SK-N-SH (cell line): ENCODE measurements at regions not wholly inside any gene's neighbourhood (a gene's known extent, or its start where the extent isn't known, plus 50 kb on each side); places are given as distances from the start of the nearest gene placed in this dataset.

Experiments
- CTCF ChIA-PET: fragments of 300-600, 350-600 bp; formaldehyde crosslinking; extraction: SDS; loops from one replicate; lab custom pipeline; 2021; lab: Yijun Ruan, JAX
- POLR2A ChIA-PET: fragments of 350-600 bp; sonication (Branson Sonifier 250); formaldehyde crosslinking; extraction: SDS; loops from one replicate; lab custom pipeline; 2020; ENCODE audit warnings: antibody characterized with exemption, inconsistent platforms; lab: Yijun Ruan, JAX
- DNase-seq: peaks from one replicate; pipeline ENCODE4 v3.0.0; 2012
- H2AFZ ChIP-seq: fragments of 200-600 bp; sonication (generic); 2 replicates; pipeline ENCODE4 v1.8.1; 2016; ENCODE audit warnings: antibody characterized with exemption, mild to moderate bottlenecking, low read depth
- H3F3A ChIP-seq: fragments of 200-600 bp; sonication (generic); replicated peaks from 2 replicates; pipeline ENCODE3; 2016; ENCODE audit warnings: antibody characterized with exemption, mild to moderate bottlenecking; ENCODE audit not compliant: insufficient read depth
- H3K27ac ChIP-seq, 2 experiments: fragments of 200-500 bp in 1 of 2; fragments of 200-600 bp in 1 of 2; sonication (Bioruptor generic) in 1 of 2; sonication (generic), shearing (Covaris generic) in 1 of 2; 2 replicates each; pipeline versions ENCODE4 v1.5.1 to v1.6.1; 2014 to 2016; ENCODE audit warnings: low read depth in 2 of 2, inconsistent platforms in 1 of 2, low read length in 1 of 2, mild to moderate bottlenecking in 1 of 2, mixed read lengths in 1 of 2
- H3K27me3 ChIP-seq: fragments of 200-600 bp; sonication (generic), shearing (Covaris generic); 2 replicates; pipeline ENCODE4 v1.6.1; 2016; ENCODE audit warnings: mixed run types; ENCODE audit not compliant: insufficient read depth
- H3K36me3 ChIP-seq, 2 experiments: fragments of 200-500 bp in 1 of 2; fragments of 200-600 bp in 1 of 2; sonication (Bioruptor generic) in 1 of 2; sonication (generic) in 1 of 2; replicated peaks in 1 of 2; 2 replicates each; pipeline versions ENCODE3 to v1.5.1; 2014 to 2016; ENCODE audit warnings: low read length in 1 of 2, mild to moderate bottlenecking in 1 of 2; ENCODE audit not compliant: insufficient read depth in 2 of 2, control insufficient read depth in 1 of 2
- H3K4me1 ChIP-seq, 2 experiments: fragments of 200-500 bp in 1 of 2; fragments of 200-600 bp in 1 of 2; sonication (Bioruptor generic) in 1 of 2; sonication (generic), shearing (Covaris generic) in 1 of 2; 2 replicates each; pipeline versions ENCODE4 v1.5.1 to v1.6.1; 2014 to 2016; ENCODE audit warnings: low read depth in 1 of 2, low read length in 1 of 2, mixed run types in 1 of 2; ENCODE audit not compliant: insufficient read depth in 2 of 2, control insufficient read depth in 1 of 2
- H3K4me2 ChIP-seq: fragments of 200-600 bp; sonication (generic), shearing (Covaris generic); 2 replicates; pipeline ENCODE4 v1.6.1; 2017; ENCODE audit warnings: mixed run types
- H3K4me3 ChIP-seq, 2 experiments: fragments of 200-500 bp in 1 of 2; fragments of 200-600 bp in 1 of 2; sonication (Bioruptor generic) in 1 of 2; sonication (generic), shearing (Covaris generic) in 1 of 2; 2 replicates each; pipeline versions ENCODE4 v1.5.1 to v1.8.1; 2014 to 2016; ENCODE audit warnings: low read depth in 2 of 2, inconsistent platforms in 1 of 2, low read length in 1 of 2, mild to moderate bottlenecking in 1 of 2, mixed read lengths in 1 of 2, moderate library complexity in 1 of 2
- H3K79me2 ChIP-seq: fragments of 200-600 bp; sonication (generic); 2 replicates; pipeline ENCODE4 v1.8.1; 2017; ENCODE audit warnings: mild to moderate bottlenecking; ENCODE audit not compliant: insufficient read depth
- H3K9ac ChIP-seq: fragments of 200-600 bp; sonication (generic); 2 replicates; pipeline ENCODE4 v1.6.1; 2017; ENCODE audit warnings: mixed run types
- H3K9me2 ChIP-seq: fragments of 200-600 bp; sonication (generic); 2 replicates; pipeline ENCODE4 v1.6.1; 2017; ENCODE audit warnings: mixed run types
- H3K9me3 ChIP-seq: fragments of 200-600 bp; sonication (generic); 2 replicates; pipeline ENCODE4 v1.6.1; 2017; ENCODE audit warnings: mixed run types, mild to moderate bottlenecking, moderate library complexity
- H4K20me1 ChIP-seq: fragments of 200-600 bp; sonication (generic); 2 replicates; pipeline ENCODE4 v1.6.1; 2017; ENCODE audit warnings: mild to moderate bottlenecking, mixed run types; ENCODE audit not compliant: insufficient read depth
- CHD2 ChIP-seq: fragments of 150-350 bp; IDR thresholded peaks from 2 replicates; pipeline ENCODE4 v1.6.1; 2018; ENCODE audit warnings: low read length; ENCODE audit not compliant: partially characterized antibody
- EP300 ChIP-seq, 2 experiments: IDR thresholded peaks; 2 replicates each; pipeline versions ENCODE4 v1.4.0 to v1.6.1; 2012; ENCODE audit warnings: borderline replicate concordance in 1 of 2, low read depth in 1 of 2, low read length in 1 of 2
- FOSL2 ChIP-seq: IDR thresholded peaks from 2 replicates; pipeline ENCODE4 v1.4.0; 2012; ENCODE audit warnings: low read depth, mild to moderate bottlenecking, moderate library complexity, borderline replicate concordance
- JUND ChIP-seq: IDR thresholded peaks from 2 replicates; pipeline ENCODE4 v1.4.0; 2012
- MAX ChIP-seq: IDR thresholded peaks from 2 replicates; pipeline ENCODE4 v1.4.0; 2012; ENCODE audit warnings: low read depth
- MXI1 ChIP-seq: IDR thresholded peaks from 2 replicates; pipeline ENCODE4 v1.6.1; 2012; ENCODE audit warnings: mild to moderate bottlenecking, low read depth, low read length, improper control_type of control experiment
- PBX3 ChIP-seq: IDR thresholded peaks from 2 replicates; pipeline ENCODE4; 2012
- RAD21 ChIP-seq: IDR thresholded peaks from 2 replicates; pipeline ENCODE4 v1.6.1; 2012; ENCODE audit warnings: mild to moderate bottlenecking, low read length
- RCOR1 ChIP-seq: fragments of 150-350 bp; IDR thresholded peaks from 2 replicates; pipeline ENCODE4 v1.6.1; 2017; ENCODE audit warnings: antibody characterized with exemption, low read length
- REST ChIP-seq: IDR thresholded peaks from 2 replicates; pipeline ENCODE4 v1.6.1; 2012; ENCODE audit warnings: mild to moderate bottlenecking, low read depth, low read length, moderate library complexity
- RFX5 ChIP-seq: IDR thresholded peaks from 2 replicates; pipeline ENCODE4 v1.6.1; 2012; ENCODE audit warnings: mild to moderate bottlenecking, improper control_type of control experiment, low read length
- RXRA ChIP-seq: IDR thresholded peaks from 2 replicates; pipeline ENCODE4 v1.4.0; 2012; ENCODE audit warnings: low read depth, mild to moderate bottlenecking, borderline replicate concordance
- SIN3A ChIP-seq: IDR thresholded peaks from 2 replicates; pipeline ENCODE4 v1.6.1; 2012; ENCODE audit warnings: low read depth, mild to moderate bottlenecking, low read length, moderate library complexity, borderline replicate concordance
- TAF1 ChIP-seq: IDR thresholded peaks from 2 replicates; pipeline ENCODE4 v1.6.1; 2012; ENCODE audit warnings: low read depth, mild to moderate bottlenecking, low read length, moderate library complexity, borderline replicate concordance
- YY1 ChIP-seq: IDR thresholded peaks from 2 replicates; pipeline ENCODE4 v1.4.0; 2012; ENCODE audit warnings: low read depth, mild to moderate bottlenecking
- WGBS: methylation state at CpG from one replicate; pipeline ENCODE4 v1.1.6; 2017; ENCODE audit warnings: low lambda C conversion rate; 5-methylcytosine and 5-hydroxymethylcytosine counted together

GRCh38 chr12:73656375-73656774 lies 881.3 kb upstream of the ATXN7L3B start:
- H3K27me3 ChIP-seq, result no peaks in the 10 kb centered on the region
- no peak overlapping the region for H2AFZ ChIP-seq
- no peak overlapping the region for H3K9ac ChIP-seq
- ChIA-PET POLR2A (no interaction called here), CTCF (no interaction called here)
- H3F3A ChIP-seq, result no peaks in the 10 kb centered on the region
- H3K27ac ChIP-seq, result no peak overlapping the region
- no peaks in the 10 kb centered on the region for H4K20me1 ChIP-seq
- H3K9me3 ChIP-seq, result no peaks in the 10 kb centered on the region
- no peaks in the 10 kb centered on the region for H3K4me1 ChIP-seq
- H3K79me2 ChIP-seq, result no peaks in the 10 kb centered on the region
- TF ChIP-seq RFX5, result no peak
- no peak for TF ChIP-seq YY1
- TF ChIP-seq EP300 (IDR thresholded peaks at IDR 0.05; ENCODE audit: borderline replicate concordance in 1 of 2, low read depth in 1 of 2, low read length in 1 of 2), result no peak
- TF ChIP-seq RAD21, result no peak
- TF ChIP-seq FOSL2, result no peak
- no peak for TF ChIP-seq MXI1
- no peak for TF ChIP-seq RCOR1
- TF ChIP-seq JUND, result no peak
- no peak for TF ChIP-seq RXRA
- TF ChIP-seq TAF1, result no peak
- no peak for TF ChIP-seq PBX3
- TF ChIP-seq SIN3A, result no peak
- no peak for TF ChIP-seq CHD2
- no peak for TF ChIP-seq REST
- TF ChIP-seq MAX, result no peak
- 2% methylated on average over 5 of the region's 5 CpGs for WGBS
- no peak overlapping the region for H3K4me2 ChIP-seq
- H3K4me3 ChIP-seq, result no peak overlapping the region
- H3K9me2 ChIP-seq, result no peaks in the 10 kb centered on the region
- no peaks in the 10 kb centered on the region for H3K36me3 ChIP-seq
- DNase-seq, result no peak
